ENCODE measurements at regions not wholly inside any gene's neighbourhood (a gene's known extent, or its start where the extent isn't known, plus 50 kb on each side); places are given as distances from the start of the nearest gene placed in this dataset.
A peak's percentile ranks its signal among the peaks of the same experiment; 100 is the strongest.

GRCh38 chr9:28714188-28714587 is 1140.9 kb upstream of the C9orf72 start:
- Mint-ChIP-seq H3K4me1 (no peaks in the 10 kb centered on the region), H3K27me3 (no peaks in the 10 kb centered on the region), H3K27ac (no peak overlapping the region), H3K9me3 (peaks cover 0 to 1% (median 0%) of the 10 kb centered on the region in 11 donors), H3K36me3 (no peaks in the 10 kb centered on the region), H3K4me3 (no peak overlapping the region)
- DNase-seq (no peak), ATAC-seq (no peak)
- no peaks in the 10 kb centered on the region for H3K4me1 ChIP-seq (ENCODE audit: control insufficient read depth in 2 of 2, insufficient read depth in 2 of 2, low read length in 2 of 2)
- no peaks in the 10 kb centered on the region for H3K27me3 ChIP-seq (ENCODE audit: control insufficient read depth in 2 of 2, insufficient read depth in 2 of 2, low read length in 2 of 2)
- intact Hi-C loops (cut with micrococcal nuclease) = no loop called here
- H3K4me3 ChIP-seq (ENCODE audit: low read length) = no peak overlapping the region
- ChIA-PET POLR2A (no interaction called here), CTCF (no interaction called here)
- no peak overlapping the region for H3K27ac ChIP-seq (ENCODE audit: low read depth, low read length)
- H3K36me3 ChIP-seq (ENCODE audit: control insufficient read depth in 2 of 3, insufficient read depth in 3 of 3, low read length in 3 of 3) = no peaks in the 10 kb centered on the region
- H3K9me3 ChIP-seq (ENCODE audit: control insufficient read depth in 2 of 3, low read length in 3 of 3) = no peaks in the 10 kb centered on the region

GRCh38 chr9:28718226-28718625 is 1144.9 kb upstream of the C9orf72 start:
- intact Hi-C loops (cut with micrococcal nuclease) = no loop called here
- H3K9me3 Mint-ChIP-seq = peaks cover 0 to 2% (median 0%) of the 10 kb centered on the region in 11 donors
- H3K27ac ChIP-seq (ENCODE audit: low read depth, low read length) = no peak overlapping the region
- H3K9me3 ChIP-seq (ENCODE audit: control insufficient read depth in 2 of 3, low read length in 3 of 3) = no peaks in the 10 kb centered on the region
- H3K27me3 ChIP-seq (ENCODE audit: control insufficient read depth in 2 of 2, insufficient read depth in 2 of 2, low read length in 2 of 2) = no peaks in the 10 kb centered on the region
- H3K4me3 ChIP-seq (ENCODE audit: low read length) = no peak overlapping the region
- H3K4me3 Mint-ChIP-seq = no peak overlapping the region
- ChIA-PET POLR2A (interaction anchor here (0.6 kb wide), 1 partner anchor 13 kb away, joined by 3 read pairs; no protein-coding TSS in a partner anchor), CTCF (no interaction called here)
- H3K36me3 ChIP-seq (ENCODE audit: control insufficient read depth in 2 of 3, insufficient read depth in 3 of 3, low read length in 3 of 3) = no peaks in the 10 kb centered on the region
- no peaks in the 10 kb centered on the region for H3K4me1 ChIP-seq (ENCODE audit: control insufficient read depth in 2 of 2, insufficient read depth in 2 of 2, low read length in 2 of 2)
- DNase-seq (no peak), ATAC-seq (no peak)
- no peak overlapping the region for H3K27ac Mint-ChIP-seq
- no peaks in the 10 kb centered on the region for H3K27me3 Mint-ChIP-seq
- H3K36me3 Mint-ChIP-seq = no peaks in the 10 kb centered on the region
- no peaks in the 10 kb centered on the region for H3K4me1 Mint-ChIP-seq

GRCh38 chr9:28720746-28721145 is 1147.5 kb upstream of the C9orf72 start:
- CTCF ChIA-PET = no interaction called here
- H3K4me3 Mint-ChIP-seq = no peak overlapping the region
- intact Hi-C loops (cut with micrococcal nuclease) = no loop called here

GRCh38 chr9:28730111-28730510 is 1156.8 kb upstream of the C9orf72 start:
- H3K4me1 Mint-ChIP-seq = no peaks in the 10 kb centered on the region
- intact Hi-C loops (cut with micrococcal nuclease) = no loop called here
- ChIA-PET CTCF (no interaction called here), POLR2A (no interaction called here)
- H3K27me3 ChIP-seq (ENCODE audit: control insufficient read depth in 2 of 2, insufficient read depth in 2 of 2, low read length in 2 of 2) = no peaks in the 10 kb centered on the region
- no peak overlapping the region for H3K27ac Mint-ChIP-seq
- H3K36me3 ChIP-seq (ENCODE audit: control insufficient read depth in 2 of 3, insufficient read depth in 3 of 3, low read length in 3 of 3) = no peaks in the 10 kb centered on the region
- no peaks in the 10 kb centered on the region for H3K9me3 ChIP-seq (ENCODE audit: control insufficient read depth in 2 of 3, low read length in 3 of 3)
- H3K4me3 Mint-ChIP-seq = no peak overlapping the region
- no peak overlapping the region for H3K27ac ChIP-seq (ENCODE audit: low read depth, low read length)
- no peak for DNase-seq
- ATAC-seq = no peak
- no peaks in the 10 kb centered on the region for H3K27me3 Mint-ChIP-seq
- no peaks in the 10 kb centered on the region for H3K4me1 ChIP-seq (ENCODE audit: control insufficient read depth in 2 of 2, insufficient read depth in 2 of 2, low read length in 2 of 2)
- peaks cover 0 to 15% (median 6%) of the 10 kb centered on the region in 11 donors for H3K9me3 Mint-ChIP-seq
- H3K36me3 Mint-ChIP-seq = peaks cover 0 to 4% (median 0%) of the 10 kb centered on the region in 5 donors
- no peak overlapping the region for H3K4me3 ChIP-seq (ENCODE audit: low read length)

More at GRCh38 chr9:28720746-28721145, 1147.5 kb upstream of the C9orf72 start:
- Histone ChIP-seq H3K4me1 (ENCODE audit: control insufficient read depth in 2 of 2, insufficient read depth in 2 of 2, low read length in 2 of 2) (no peaks in the 10 kb centered on the region), H3K27me3 (ENCODE audit: control insufficient read depth in 2 of 2, insufficient read depth in 2 of 2, low read length in 2 of 2) (no peaks in the 10 kb centered on the region), H3K36me3 (ENCODE audit: control insufficient read depth in 2 of 3, insufficient read depth in 3 of 3, low read length in 3 of 3) (no peaks in the 10 kb centered on the region), H3K9me3 (ENCODE audit: control insufficient read depth in 2 of 3, low read length in 3 of 3) (no peaks in the 10 kb centered on the region), H3K27ac (ENCODE audit: low read depth, low read length) (no peak overlapping the region), H3K4me3 (ENCODE audit: low read length) (no peak overlapping the region)
- POLR2A ChIA-PET = no interaction called here
- no peaks in the 10 kb centered on the region for H3K4me1 Mint-ChIP-seq
- H3K27me3 Mint-ChIP-seq = no peaks in the 10 kb centered on the region
- peaks cover 0 to 2% (median 0%) of the 10 kb centered on the region in 11 donors for H3K9me3 Mint-ChIP-seq
- DNase-seq = no peak
- H3K27ac Mint-ChIP-seq = no peak overlapping the region
- H3K36me3 Mint-ChIP-seq = no peaks in the 10 kb centered on the region
- ATAC-seq = no peak

- ATAC-seq (no peak), DNase-seq (no peak)
- POLR2A ChIA-PET = no interaction called here
- peaks cover 0 to 2% (median 0%) of the 10 kb centered on the region in 3 experiments for H3K9me3 ChIP-seq (ENCODE audit: control insufficient read depth in 2 of 3, low read length in 3 of 3)
- H3K4me3 ChIP-seq (ENCODE audit: low read length) = no peak overlapping the region
- no peaks in the 10 kb centered on the region for H3K36me3 ChIP-seq (ENCODE audit: control insufficient read depth in 2 of 3, insufficient read depth in 3 of 3, low read length in 3 of 3)
- Mint-ChIP-seq H3K27ac (no peak overlapping the region), H3K4me3 (no peak overlapping the region), H3K4me1 (no peaks in the 10 kb centered on the region), H3K27me3 (no peaks in the 10 kb centered on the region), H3K9me3 (peaks cover 0 to 6% (median 0%) of the 10 kb centered on the region in 11 donors), H3K36me3 (no peaks in the 10 kb centered on the region)
- no peaks in the 10 kb centered on the region for H3K27me3 ChIP-seq (ENCODE audit: control insufficient read depth in 2 of 2, insufficient read depth in 2 of 2, low read length in 2 of 2)
- intact Hi-C loops (cut with micrococcal nuclease) = no loop called here
- CTCF ChIA-PET = no interaction called here
- H3K4me1 ChIP-seq (ENCODE audit: control insufficient read depth in 2 of 2, insufficient read depth in 2 of 2, low read length in 2 of 2) = no peaks in the 10 kb centered on the region
- no peak overlapping the region for H3K27ac ChIP-seq (ENCODE audit: low read depth, low read length)
These were observed 1162.6 kb upstream of the C9orf72 start for GRCh38 chr9:28735738-28736342.

- Histone ChIP-seq H3K9me3 (ENCODE audit: control insufficient read depth in 2 of 3, low read length in 3 of 3) (peaks cover 0 to 11% (median 0%) of the 10 kb centered on the region in 3 experiments), H3K4me1 (ENCODE audit: control insufficient read depth in 2 of 2, insufficient read depth in 2 of 2, low read length in 2 of 2) (no peaks in the 10 kb centered on the region), H3K27ac (ENCODE audit: low read depth, low read length) (no peak overlapping the region), H3K36me3 (ENCODE audit: control insufficient read depth in 2 of 3, insufficient read depth in 3 of 3, low read length in 3 of 3) (no peaks in the 10 kb centered on the region), H3K4me3 (ENCODE audit: low read length) (no peak overlapping the region), H3K27me3 (ENCODE audit: control insufficient read depth in 2 of 2, insufficient read depth in 2 of 2, low read length in 2 of 2) (no peaks in the 10 kb centered on the region)
- Mint-ChIP-seq H3K4me3 (no peak overlapping the region), H3K27me3 (no peaks in the 10 kb centered on the region), H3K27ac (no peak overlapping the region), H3K36me3 (no peaks in the 10 kb centered on the region), H3K4me1 (no peaks in the 10 kb centered on the region), H3K9me3 (peaks cover 4 to 30% (median 20%) of the 10 kb centered on the region in 11 donors)
- CTCF ChIA-PET = no interaction called here
- DNase-seq (no peak), ATAC-seq (peak; percentile 24)
- intact Hi-C loops (cut with micrococcal nuclease) = no loop called here
- POLR2A ChIA-PET = no interaction called here
These were observed 1168.2 kb upstream of the C9orf72 start for GRCh38 chr9:28741459-28741858.

DNA sequence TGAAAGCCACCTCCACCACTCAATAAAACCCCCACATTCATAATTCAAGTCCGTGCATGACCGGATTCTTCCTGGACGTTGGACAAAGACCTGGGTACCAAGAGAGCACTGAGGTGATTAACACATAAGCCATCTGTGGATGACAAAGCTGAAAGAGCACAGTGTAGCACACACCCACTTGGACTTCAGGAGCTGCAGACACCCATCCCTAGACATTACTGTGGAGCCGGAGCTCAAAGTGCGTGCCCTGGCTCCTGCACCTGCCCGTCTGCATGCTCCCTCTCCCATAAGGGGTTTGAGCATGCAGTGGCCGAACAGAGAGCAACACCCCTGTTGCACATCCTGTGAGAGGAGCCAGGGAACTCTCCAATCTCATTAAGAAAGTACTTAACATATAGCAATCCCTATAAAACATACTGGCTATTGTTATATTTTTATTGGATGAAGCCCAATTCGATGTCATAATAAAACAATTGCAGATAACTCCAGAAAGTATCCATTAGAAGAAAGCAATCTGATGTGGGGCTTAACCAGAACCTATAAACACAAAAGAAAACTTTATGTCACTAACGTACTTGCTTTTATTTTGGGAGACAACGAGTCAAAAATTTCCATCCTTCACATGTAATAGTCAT is 1174.2 kb upstream of the C9orf72 start:
- Histone ChIP-seq H3K9me3 (ENCODE audit: control insufficient read depth in 2 of 3, low read length in 3 of 3) (peaks cover 0 to 3% (median 0%) of the 10 kb centered on the region in 3 experiments), H3K4me3 (ENCODE audit: low read length) (no peak overlapping the region), H3K27me3 (ENCODE audit: control insufficient read depth in 2 of 2, insufficient read depth in 2 of 2, low read length in 2 of 2) (no peaks in the 10 kb centered on the region), H3K27ac (ENCODE audit: low read depth, low read length) (no peak overlapping the region), H3K36me3 (ENCODE audit: control insufficient read depth in 2 of 3, insufficient read depth in 3 of 3, low read length in 3 of 3) (no peaks in the 10 kb centered on the region), H3K4me1 (ENCODE audit: control insufficient read depth in 2 of 2, insufficient read depth in 2 of 2, low read length in 2 of 2) (no peaks in the 10 kb centered on the region)
- Mint-ChIP-seq H3K9me3 (peaks cover 0 to 32% (median 15%) of the 10 kb centered on the region in 11 donors), H3K36me3 (no peaks in the 10 kb centered on the region), H3K4me1 (no peaks in the 10 kb centered on the region), H3K27me3 (no peaks in the 10 kb centered on the region), H3K4me3 (no peak overlapping the region), H3K27ac (no peak overlapping the region)
- CTCF ChIA-PET = no interaction called here
- no peak for DNase-seq
- intact Hi-C loops (cut with micrococcal nuclease) = no loop called here
- POLR2A ChIA-PET = no interaction called here
- no peak for ATAC-seq
